A549 (cell line): ENCODE measurements at regions not wholly inside any gene's neighbourhood (a gene's known extent, or its start where the extent isn't known, plus 50 kb on each side); places are given as distances from the start of the nearest gene placed in this dataset.

Experiments used
- ATAC-seq, 2 experiments: fragments of 200-7000 bp in 1 of 2; fragments of >200 bp in 1 of 2; cut with Nextera tagmentation in 1 of 2; cut with Tn5 transposase in 1 of 2; 3 replicates each; pipeline versions ENCODE4 v1.8.0 to v1.9.1; 2018 to 2020; ENCODE audit warnings: mild to moderate bottlenecking in 1 of 2, moderate library complexity in 1 of 2
- CTCF ChIA-PET: fragments of 300-600 bp; sonication (Branson Sonifier 250); formaldehyde crosslinking; extraction: SDS; loops from one replicate; lab custom pipeline; 2021; ENCODE audit warnings: antibody characterized with exemption, inconsistent platforms; lab: Yijun Ruan, JAX
- POLR2A ChIA-PET: fragments of 350-600 bp; formaldehyde crosslinking; extraction: SDS; loops from one replicate; lab custom pipeline; 2021; ENCODE audit warnings: antibody characterized with exemption, inconsistent platforms; lab: Yijun Ruan, JAX
- DNase-seq, 2 experiments: peaks; one replicate each; pipeline versions ENCODE4 v3.0.0 to v3.0.0-alpha.2; 2011 to 2016; ENCODE audit warnings: low read depth in 1 of 2, low spot score in 1 of 2
- FAIRE-seq: peaks from 2 replicates; lab custom pipeline; 2011; peaks lifted over from hg19 to GRCh38; lab: Jason Lieb, UNC
- H3K27ac ChIP-seq, 2 experiments: fragments of >200 bp; sonication (Bioruptor Twin); formaldehyde crosslinking; 3 replicates each; pipeline ENCODE4 v1.5.1; 2016 to 2017
- H3K4me1 ChIP-seq: fragments of >200 bp; sonication (Bioruptor Twin); formaldehyde crosslinking; 3 replicates; pipeline ENCODE4 v1.6.1; 2016
- H3K4me2 ChIP-seq: fragments of >200 bp; sonication (Bioruptor Twin); formaldehyde crosslinking; 3 replicates; pipeline ENCODE4 v1.6.1; 2016
- H3K4me3 ChIP-seq: fragments of >200 bp; sonication (Bioruptor Twin); formaldehyde crosslinking; 3 replicates; pipeline ENCODE4 v1.5.1; 2016
- H3K9me3 ChIP-seq: fragments of >200 bp; sonication (Bioruptor Twin); formaldehyde crosslinking; 3 replicates; pipeline ENCODE4 v1.6.1; 2016
- CBX2 ChIP-seq: fragments of 200-600 bp; sonication (generic); IDR thresholded peaks from 2 replicates; pipeline ENCODE4 v1.6.1; 2016; ENCODE audit warnings: low read depth, mild to moderate bottlenecking, borderline replicate concordance
- CEBPB ChIP-seq, 2 experiments: fragments of >200 bp in 1 of 2; sonication (Bioruptor Twin) in 1 of 2; formaldehyde crosslinking in 1 of 2; IDR thresholded peaks; 2 replicates each; pipeline ENCODE4 v1.6.1; 2012 to 2016
- CTCF ChIP-seq: fragments of >200 bp; sonication (Bioruptor Twin); formaldehyde crosslinking; IDR thresholded peaks from 3 replicates; pipeline ENCODE4 v1.5.1; 2016
- EHF ChIP-seq: fragments of 250-450 bp; sonication (Bioruptor Pico); IDR thresholded peaks from 2 replicates; pipeline ENCODE4 v1.5.0; 2020; ENCODE audit warnings: mild to moderate bottlenecking
- EP300 ChIP-seq, 2 experiments: fragments of >200 bp; sonication (Bioruptor Twin); formaldehyde crosslinking; IDR thresholded peaks; 2 replicates in 1 of 2; 3 replicates in 1 of 2; pipeline ENCODE4 v1.6.1; 2016 to 2017
- FOSB ChIP-seq: fragments of 250-450 bp; sonication (Bioruptor Pico); IDR thresholded peaks from 2 replicates; pipeline ENCODE4 v1.5.0; 2020; ENCODE audit warnings: mild to moderate bottlenecking, moderate library complexity
- FOSL2 ChIP-seq, 2 experiments: fragments of 450-650 bp in 1 of 2; fragments of >200 bp in 1 of 2; sonication (Bioruptor Twin) in 1 of 2; formaldehyde crosslinking; IDR thresholded peaks; 2 replicates each; pipeline versions ENCODE4 v1.5.0 to v1.6.1; 2016 to 2020; ENCODE audit warnings: mild to moderate bottlenecking in 1 of 2, moderate library complexity in 1 of 2
- GATA3 ChIP-seq: IDR thresholded peaks from 2 replicates; pipeline ENCODE4 v1.6.1; 2012; ENCODE audit warnings: borderline replicate concordance
- HEYL ChIP-seq: fragments of 250-450 bp; sonication (Bioruptor Pico); IDR thresholded peaks from 2 replicates; pipeline ENCODE4 v1.8.0; 2021; ENCODE audit warnings: mild to moderate bottlenecking, moderate library complexity
- HOXA7 ChIP-seq: fragments of 250-450 bp; sonication (Bioruptor Pico); IDR thresholded peaks from 2 replicates; pipeline ENCODE4 v1.5.0; 2020; ENCODE audit warnings: mild to moderate bottlenecking, moderate library complexity
- JUN ChIP-seq, 2 experiments: fragments of >200 bp; sonication (Bioruptor Twin); formaldehyde crosslinking; IDR thresholded peaks; 2 replicates in 1 of 2; 3 replicates in 1 of 2; pipeline ENCODE4 v1.6.1; 2016 to 2017
- JUNB ChIP-seq: fragments of >200 bp; sonication (Bioruptor Twin); formaldehyde crosslinking; IDR thresholded peaks from 2 replicates; pipeline ENCODE4 v1.6.1; 2016
- KDM5A ChIP-seq: fragments of 200-600 bp; sonication (generic); IDR thresholded peaks from 2 replicates; pipeline ENCODE4 v1.6.1; 2016; ENCODE audit warnings: antibody characterized with exemption, mild to moderate bottlenecking
- MAX ChIP-seq: IDR thresholded peaks from 2 replicates; pipeline ENCODE4 v1.6.1; 2012
- MAZ ChIP-seq: fragments of 150-350 bp; IDR thresholded peaks from 2 replicates; pipeline ENCODE4 v1.6.1; 2014; ENCODE audit warnings: antibody characterized with exemption, low read depth, low read length, borderline replicate concordance
- MYC ChIP-seq: IDR thresholded peaks from 2 replicates; pipeline ENCODE4 v1.6.1; 2012; ENCODE audit warnings: mild to moderate bottlenecking, inconsistent platforms, low read length, improper control_type of control experiment, borderline replicate concordance
- NFE2L2 ChIP-seq: fragments of 150-350 bp; conservative IDR thresholded peaks from 2 replicates; pipeline ENCODE4 v1.6.1; 2014; ENCODE audit warnings: low read length
- NR3C1 ChIP-seq: fragments of >200 bp; sonication (Bioruptor Twin); formaldehyde crosslinking; IDR thresholded peaks from 3 replicates; pipeline ENCODE4 v1.6.1; 2017
- PBX3 ChIP-seq: IDR thresholded peaks from 2 replicates; pipeline ENCODE4 v1.6.1; 2012
- POLR2A ChIP-seq: IDR thresholded peaks from 2 replicates; pipeline ENCODE4 v1.6.1; 2012; ENCODE audit warnings: mild to moderate bottlenecking, low read length
- RARB ChIP-seq: fragments of 250-450 bp; sonication (Bioruptor Pico); IDR thresholded peaks from 2 replicates; pipeline ENCODE4 v1.8.0; 2021; ENCODE audit warnings: mild to moderate bottlenecking, moderate library complexity
- RCOR1 ChIP-seq: fragments of 150-350 bp; IDR thresholded peaks from 2 replicates; pipeline ENCODE4 v1.6.1; 2014; ENCODE audit warnings: antibody characterized with exemption, low read length, low read depth
- RFX5 ChIP-seq: fragments of 450-650 bp; IDR thresholded peaks from 2 replicates; pipeline ENCODE4 v1.7.1; 2014; ENCODE audit warnings: antibody characterized with exemption, mild to moderate bottlenecking, moderate library complexity
- SMC3 ChIP-seq: fragments of >200 bp; sonication (Bioruptor Twin); formaldehyde crosslinking; IDR thresholded peaks from 3 replicates; pipeline ENCODE4 v1.6.1; 2018; ENCODE audit warnings: inconsistent platforms
- TFCP2L1 ChIP-seq: fragments of 250-450 bp; sonication (Bioruptor Pico); IDR thresholded peaks from 2 replicates; pipeline ENCODE4 v1.5.0; 2021; ENCODE audit warnings: mild to moderate bottlenecking
- ZSCAN20 ChIP-seq: fragments of 250-450 bp; sonication (Bioruptor Pico); IDR thresholded peaks from 2 replicates; pipeline ENCODE4 v1.8.0; 2022; ENCODE audit warnings: mild to moderate bottlenecking, moderate library complexity
- WGBS: methylation state at CpG from one replicate; pipeline ENCODE4 v1.1.6; 2017; ENCODE audit errors: missing lambda C conversion rate; 5-methylcytosine and 5-hydroxymethylcytosine counted together
- TF ChIP-seq, protein P1 (sequence below): fragments of 150-350 bp; IDR thresholded peaks from 2 replicates; pipeline ENCODE4 v1.6.1; 2014; ENCODE audit warnings: low read depth, mild to moderate bottlenecking, low read length
- TF ChIP-seq, protein P2 (sequence below): fragments of 450-650 bp; IDR thresholded peaks from 2 replicates; pipeline ENCODE4 v1.6.1; 2014; ENCODE audit warnings: antibody characterized with exemption

GRCh38 chr2:219798430-219798829, 171.0 kb downstream of the SLC4A3 start:
- TF ChIP-seq NFE2L2 (no peak), HEYL (CRISPR knock-in tag) (no peak), CEBPB (IDR thresholded peaks at IDR 0.05) (no peak), KDM5A (no peak), EP300 (IDR thresholded peaks at IDR 0.05) (no peak), ZSCAN20 (CRISPR knock-in tag) (no peak), TFCP2L1 (no peak), RARB (CRISPR knock-in tag) (no peak), EHF (CRISPR knock-in tag) (no peak), SMC3 (no peak), GATA3 (no peak), FOSL2 (IDR thresholded peaks at IDR 0.05) (no peak), FOSL2 (CRISPR knock-in tag; IDR thresholded peaks at IDR 0.05) (no peak), FOSB (CRISPR knock-in tag) (no peak), PBX3 (no peak), CTCF (no peak)
- TF ChIP-seq, protein P1, sequence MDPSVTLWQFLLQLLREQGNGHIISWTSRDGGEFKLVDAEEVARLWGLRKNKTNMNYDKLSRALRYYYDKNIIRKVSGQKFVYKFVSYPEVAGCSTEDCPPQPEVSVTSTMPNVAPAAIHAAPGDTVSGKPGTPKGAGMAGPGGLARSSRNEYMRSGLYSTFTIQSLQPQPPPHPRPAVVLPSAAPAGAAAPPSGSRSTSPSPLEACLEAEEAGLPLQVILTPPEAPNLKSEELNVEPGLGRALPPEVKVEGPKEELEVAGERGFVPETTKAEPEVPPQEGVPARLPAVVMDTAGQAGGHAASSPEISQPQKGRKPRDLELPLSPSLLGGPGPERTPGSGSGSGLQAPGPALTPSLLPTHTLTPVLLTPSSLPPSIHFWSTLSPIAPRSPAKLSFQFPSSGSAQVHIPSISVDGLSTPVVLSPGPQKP: no peak
- no peak for ATAC-seq
- Histone ChIP-seq H3K9me3 (no peaks in the 10 kb centered on the region), H3K4me3 (no peak overlapping the region), H3K4me2 (no peak overlapping the region), H3K4me1 (no peaks in the 10 kb centered on the region), H3K27ac (no peak overlapping the region)
- POLR2A ChIA-PET: no interaction called here
- CTCF ChIA-PET: no interaction called here
- 2% methylated on average over 2 of the region's 2 CpGs for WGBS
- peak in 1 of 2 experiments; percentile 6 for DNase-seq
- FAIRE-seq: no peak

DNA sequence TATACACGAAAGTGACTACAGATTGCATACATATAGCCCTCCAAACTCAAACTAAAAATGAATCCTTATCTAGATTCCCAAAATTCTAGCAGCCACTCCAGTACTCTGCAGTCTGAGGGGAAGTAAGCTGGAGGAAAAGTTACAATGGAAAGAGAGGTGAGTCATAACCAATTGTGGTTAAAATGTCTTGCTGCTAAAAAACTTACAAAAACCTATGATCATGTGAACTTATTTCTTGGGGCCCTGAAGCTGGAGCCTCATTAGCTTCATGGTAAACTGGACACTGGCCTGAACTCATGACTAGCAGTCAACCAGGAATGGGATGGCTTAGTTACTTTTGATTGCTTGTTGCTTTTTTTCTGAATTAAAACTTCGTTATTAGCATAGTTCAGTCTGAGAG, 175.9 kb downstream of the SLC4A3 start:
- DNase-seq (no peak), FAIRE-seq (no peak)

GRCh38 chr2:219810895-219811294, 183.5 kb downstream of the SLC4A3 start:
- TF ChIP-seq RCOR1 (no peak), EP300 (IDR thresholded peaks at IDR 0.05) (no peak), HOXA7 (CRISPR knock-in tag) (no peak), POLR2A (no peak), JUNB (no peak), MYC (no peak), RFX5 (no peak), TFCP2L1 (no peak), FOSB (CRISPR knock-in tag) (no peak), CBX2 (no peak), NR3C1 (no peak)
- TF ChIP-seq, protein P2, sequence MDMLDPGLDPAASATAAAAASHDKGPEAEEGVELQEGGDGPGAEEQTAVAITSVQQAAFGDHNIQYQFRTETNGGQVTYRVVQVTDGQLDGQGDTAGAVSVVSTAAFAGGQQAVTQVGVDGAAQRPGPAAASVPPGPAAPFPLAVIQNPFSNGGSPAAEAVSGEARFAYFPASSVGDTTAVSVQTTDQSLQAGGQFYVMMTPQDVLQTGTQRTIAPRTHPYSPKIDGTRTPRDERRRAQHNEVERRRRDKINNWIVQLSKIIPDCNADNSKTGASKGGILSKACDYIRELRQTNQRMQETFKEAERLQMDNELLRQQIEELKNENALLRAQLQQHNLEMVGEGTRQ: no peak
- TF ChIP-seq, protein P1: no peak
- DNase-seq (no peak), ATAC-seq (no peak), FAIRE-seq (no peak)
- Histone ChIP-seq H3K27ac (no peak overlapping the region), H3K4me2 (no peak overlapping the region), H3K9me3 (no peaks in the 10 kb centered on the region; the same call in 2 of the 3 replicates), H3K4me3 (no peak overlapping the region), H3K4me1 (no peaks in the 10 kb centered on the region)
- CTCF ChIA-PET: no interaction called here
- POLR2A ChIA-PET: no interaction called here

More for the DNA sequence above, 175.9 kb downstream of the SLC4A3 start:
- Histone ChIP-seq H3K4me2 (no peak overlapping the region), H3K4me3 (no peak overlapping the region), H3K4me1 (no peaks in the 10 kb centered on the region), H3K9me3 (no peaks in the 10 kb centered on the region; the same call in 2 of the 3 replicates), H3K27ac (no peak overlapping the region)
- ChIA-PET POLR2A (no interaction called here), CTCF (no interaction called here)
- ATAC-seq: no peak
- TF ChIP-seq MAX (no peak), RCOR1 (no peak), MAZ (no peak), JUN (IDR thresholded peaks at IDR 0.05) (no peak)
- 6% methylated on average over 2 of the region's 2 CpGs for WGBS
